Sigmoid colon (tissue), 4 donors: ENCODE measurements at regions not wholly inside any gene's neighbourhood (a gene's known extent, or its start where the extent isn't known, plus 50 kb on each side); places are given as distances from the start of the nearest gene placed in this dataset.

Experiments used
- CTCF ChIP-seq, 4 experiments: fragments of 450-650 bp in 3 of 4; fragments of 200-600 bp in 1 of 4; IDR thresholded peaks; one replicate each; pipeline ENCODE4 v1.5.1; 2016 to 2019; ENCODE audit warnings: antibody characterized with exemption in 4 of 4, mild to moderate bottlenecking in 3 of 4, moderate library complexity in 2 of 4
- EP300 ChIP-seq, 4 donors: sonication (generic); formaldehyde crosslinking; IDR thresholded peaks; one replicate each; pipeline ENCODE4 v1.6.1; 2017; ENCODE audit warnings: antibody characterized with exemption in 4 of 4
- POLR2A ChIP-seq, 2 donors: fragments of 450-650 bp; IDR thresholded peaks; one replicate each; pipeline ENCODE4 v1.6.1; 2016; ENCODE audit warnings: antibody characterized with exemption in 2 of 2, mild to moderate bottlenecking in 2 of 2, moderate library complexity in 2 of 2
- POLR2AphosphoS5 ChIP-seq, 4 donors: sonication (generic); formaldehyde crosslinking; IDR thresholded peaks; one replicate each; pipeline ENCODE4 v1.6.1; 2017; ENCODE audit warnings: antibody characterized with exemption in 4 of 4

- no peak for TF ChIP-seq CTCF (IDR thresholded peaks at IDR 0.05)
- no peak for TF ChIP-seq POLR2A (IDR thresholded peaks at IDR 0.05)
- no peak for TF ChIP-seq EP300 (IDR thresholded peaks at IDR 0.05)
- TF ChIP-seq POLR2AphosphoS5 (IDR thresholded peaks at IDR 0.05) = no peak
These were observed 177.4 kb downstream of the SCP2D1 start for GRCh38 chr20:18991012-18991411.
